ENCODE measurements at regions not wholly inside any gene's neighbourhood (a gene's known extent, or its start where the extent isn't known, plus 50 kb on each side); places are given as distances from the start of the nearest gene placed in this dataset.
"Not testable (repeated sequence)": the region's sequence is repeated elsewhere in the genome, so short reads cannot be mapped to it uniquely, and the experiment has no call there.

DNA sequence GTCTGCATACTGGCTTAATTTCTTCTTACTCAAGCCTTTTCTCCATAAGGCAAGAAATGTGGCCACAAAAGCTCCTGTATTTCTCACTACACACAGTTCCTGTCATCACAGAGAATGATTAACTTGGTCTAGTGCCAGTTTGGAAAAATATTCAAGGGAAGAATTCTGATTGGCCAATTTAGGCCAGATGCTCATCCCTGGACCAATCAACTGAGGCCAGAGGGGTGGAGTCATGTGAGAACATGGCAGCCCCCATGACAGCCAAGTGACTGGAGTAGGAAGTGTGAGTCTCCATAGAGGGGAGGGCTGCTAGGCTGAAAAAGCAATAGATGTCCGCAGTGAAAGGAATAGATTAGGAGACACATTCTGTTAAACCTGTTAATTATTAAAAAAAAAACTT lies 56.4 kb upstream of the EEF2KMT start:
- not testable (repeated sequence) for DNase-seq

GRCh38 chr16:5151409-5151808 lies 53.8 kb upstream of the EEF2KMT start:
- DNase-seq: not testable (repeated sequence)
